A549 (cell line): ENCODE measurements at regions not wholly inside any gene's neighbourhood (a gene's known extent, or its start where the extent isn't known, plus 50 kb on each side); places are given as distances from the start of the nearest gene placed in this dataset.

Experiments used
- EP300 ChIP-seq, 2 experiments: fragments of >200 bp; sonication (Bioruptor Twin); formaldehyde crosslinking; IDR thresholded peaks; 2 replicates in 1 of 2; 3 replicates in 1 of 2; pipeline ENCODE4 v1.6.1; 2016 to 2017
- FOXS1 ChIP-seq: fragments of 250-450 bp; sonication (Bioruptor Pico); IDR thresholded peaks from 2 replicates; pipeline ENCODE4 v1.5.0; 2020; ENCODE audit warnings: mild to moderate bottlenecking, moderate library complexity
- JUNB ChIP-seq: fragments of >200 bp; sonication (Bioruptor Twin); formaldehyde crosslinking; IDR thresholded peaks from 2 replicates; pipeline ENCODE4 v1.6.1; 2016
- KDM1A ChIP-seq: fragments of 200-600 bp; sonication (generic); IDR thresholded peaks from 2 replicates; pipeline ENCODE4 v1.6.1; 2016; ENCODE audit warnings: low read depth, mild to moderate bottlenecking
- SMC3 ChIP-seq: fragments of >200 bp; sonication (Bioruptor Twin); formaldehyde crosslinking; IDR thresholded peaks from 3 replicates; pipeline ENCODE4 v1.6.1; 2018; ENCODE audit warnings: inconsistent platforms
- SREBF2 ChIP-seq: fragments of 450-650 bp; IDR thresholded peaks from 2 replicates; pipeline ENCODE4 v1.6.1; 2014; ENCODE audit warnings: mild to moderate bottlenecking, moderate library complexity
- ZFP36 ChIP-seq: fragments of 450-650 bp; IDR thresholded peaks from 2 replicates; pipeline ENCODE4 v1.6.1; 2014; ENCODE audit warnings: borderline replicate concordance; ENCODE audit not compliant: partially characterized antibody
- ZNF302 ChIP-seq: fragments of 250-450 bp; sonication (Bioruptor Pico); IDR thresholded peaks from 2 replicates; pipeline ENCODE4 v1.9.0; 2021; ENCODE audit warnings: inconsistent platforms, mild to moderate bottlenecking, moderate library complexity
- TF ChIP-seq, protein P1 (sequence below): fragments of 200-600 bp; sonication (generic); IDR thresholded peaks from 2 replicates; pipeline ENCODE4 v1.6.1; 2016; ENCODE audit warnings: antibody characterized with exemption, mild to moderate bottlenecking, moderate library complexity
- TF ChIP-seq, protein P2 (sequence below): fragments of >200 bp; sonication (Bioruptor Twin); formaldehyde crosslinking; IDR thresholded peaks from 3 replicates; pipeline ENCODE4 v1.5.1; 2016
- TF ChIP-seq, protein P3 (sequence below): IDR thresholded peaks from 2 replicates; pipeline ENCODE4 v1.6.1; 2012
- TF ChIP-seq, protein P4 (sequence below): fragments of >200 bp; sonication (Bioruptor Twin); formaldehyde crosslinking; IDR thresholded peaks from 3 replicates; pipeline ENCODE4 v1.6.1; 2016

DNA sequence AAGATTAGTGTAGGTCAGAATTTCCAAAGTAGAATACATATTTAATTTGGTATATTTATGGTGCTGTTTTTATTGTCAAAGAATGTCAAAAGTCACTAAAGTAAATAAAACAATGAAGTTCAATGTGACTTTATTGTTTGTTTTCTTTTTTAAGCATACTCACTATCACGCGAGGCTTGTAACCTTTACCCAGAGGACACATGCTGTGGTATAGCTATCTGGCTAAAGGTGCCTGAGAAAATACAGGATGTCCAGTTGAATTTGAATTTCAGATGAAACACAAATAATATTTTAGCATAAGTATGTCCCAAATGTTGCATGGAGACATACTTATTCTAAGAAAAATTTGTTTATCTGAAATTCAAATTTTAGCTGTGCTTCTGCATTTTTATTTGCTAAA lies 103.3 kb upstream of the KLF7 start:
- TF ChIP-seq JUNB (no peak), KDM1A (no peak), FOXS1 (no peak), SREBF2 (no peak), ZNF302 (CRISPR knock-in tag) (no peak), EP300 (IDR thresholded peaks at IDR 0.05) (no peak), ZFP36 (no peak), SMC3 (no peak)
- TF ChIP-seq, protein P1, sequence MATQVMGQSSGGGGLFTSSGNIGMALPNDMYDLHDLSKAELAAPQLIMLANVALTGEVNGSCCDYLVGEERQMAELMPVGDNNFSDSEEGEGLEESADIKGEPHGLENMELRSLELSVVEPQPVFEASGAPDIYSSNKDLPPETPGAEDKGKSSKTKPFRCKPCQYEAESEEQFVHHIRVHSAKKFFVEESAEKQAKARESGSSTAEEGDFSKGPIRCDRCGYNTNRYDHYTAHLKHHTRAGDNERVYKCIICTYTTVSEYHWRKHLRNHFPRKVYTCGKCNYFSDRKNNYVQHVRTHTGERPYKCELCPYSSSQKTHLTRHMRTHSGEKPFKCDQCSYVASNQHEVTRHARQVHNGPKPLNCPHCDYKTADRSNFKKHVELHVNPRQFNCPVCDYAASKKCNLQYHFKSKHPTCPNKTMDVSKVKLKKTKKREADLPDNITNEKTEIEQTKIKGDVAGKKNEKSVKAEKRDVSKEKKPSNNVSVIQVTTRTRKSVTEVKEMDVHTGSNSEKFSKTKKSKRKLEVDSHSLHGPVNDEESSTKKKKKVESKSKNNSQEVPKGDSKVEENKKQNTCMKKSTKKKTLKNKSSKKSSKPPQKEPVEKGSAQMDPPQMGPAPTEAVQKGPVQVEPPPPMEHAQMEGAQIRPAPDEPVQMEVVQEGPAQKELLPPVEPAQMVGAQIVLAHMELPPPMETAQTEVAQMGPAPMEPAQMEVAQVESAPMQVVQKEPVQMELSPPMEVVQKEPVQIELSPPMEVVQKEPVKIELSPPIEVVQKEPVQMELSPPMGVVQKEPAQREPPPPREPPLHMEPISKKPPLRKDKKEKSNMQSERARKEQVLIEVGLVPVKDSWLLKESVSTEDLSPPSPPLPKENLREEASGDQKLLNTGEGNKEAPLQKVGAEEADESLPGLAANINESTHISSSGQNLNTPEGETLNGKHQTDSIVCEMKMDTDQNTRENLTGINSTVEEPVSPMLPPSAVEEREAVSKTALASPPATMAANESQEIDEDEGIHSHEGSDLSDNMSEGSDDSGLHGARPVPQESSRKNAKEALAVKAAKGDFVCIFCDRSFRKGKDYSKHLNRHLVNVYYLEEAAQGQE, result no peak
- TF ChIP-seq, protein P2, sequence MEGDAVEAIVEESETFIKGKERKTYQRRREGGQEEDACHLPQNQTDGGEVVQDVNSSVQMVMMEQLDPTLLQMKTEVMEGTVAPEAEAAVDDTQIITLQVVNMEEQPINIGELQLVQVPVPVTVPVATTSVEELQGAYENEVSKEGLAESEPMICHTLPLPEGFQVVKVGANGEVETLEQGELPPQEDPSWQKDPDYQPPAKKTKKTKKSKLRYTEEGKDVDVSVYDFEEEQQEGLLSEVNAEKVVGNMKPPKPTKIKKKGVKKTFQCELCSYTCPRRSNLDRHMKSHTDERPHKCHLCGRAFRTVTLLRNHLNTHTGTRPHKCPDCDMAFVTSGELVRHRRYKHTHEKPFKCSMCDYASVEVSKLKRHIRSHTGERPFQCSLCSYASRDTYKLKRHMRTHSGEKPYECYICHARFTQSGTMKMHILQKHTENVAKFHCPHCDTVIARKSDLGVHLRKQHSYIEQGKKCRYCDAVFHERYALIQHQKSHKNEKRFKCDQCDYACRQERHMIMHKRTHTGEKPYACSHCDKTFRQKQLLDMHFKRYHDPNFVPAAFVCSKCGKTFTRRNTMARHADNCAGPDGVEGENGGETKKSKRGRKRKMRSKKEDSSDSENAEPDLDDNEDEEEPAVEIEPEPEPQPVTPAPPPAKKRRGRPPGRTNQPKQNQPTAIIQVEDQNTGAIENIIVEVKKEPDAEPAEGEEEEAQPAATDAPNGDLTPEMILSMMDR, result no peak
- TF ChIP-seq, protein P3, sequence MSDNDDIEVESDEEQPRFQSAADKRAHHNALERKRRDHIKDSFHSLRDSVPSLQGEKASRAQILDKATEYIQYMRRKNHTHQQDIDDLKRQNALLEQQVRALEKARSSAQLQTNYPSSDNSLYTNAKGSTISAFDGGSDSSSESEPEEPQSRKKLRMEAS, result no peak
- TF ChIP-seq, protein P4, sequence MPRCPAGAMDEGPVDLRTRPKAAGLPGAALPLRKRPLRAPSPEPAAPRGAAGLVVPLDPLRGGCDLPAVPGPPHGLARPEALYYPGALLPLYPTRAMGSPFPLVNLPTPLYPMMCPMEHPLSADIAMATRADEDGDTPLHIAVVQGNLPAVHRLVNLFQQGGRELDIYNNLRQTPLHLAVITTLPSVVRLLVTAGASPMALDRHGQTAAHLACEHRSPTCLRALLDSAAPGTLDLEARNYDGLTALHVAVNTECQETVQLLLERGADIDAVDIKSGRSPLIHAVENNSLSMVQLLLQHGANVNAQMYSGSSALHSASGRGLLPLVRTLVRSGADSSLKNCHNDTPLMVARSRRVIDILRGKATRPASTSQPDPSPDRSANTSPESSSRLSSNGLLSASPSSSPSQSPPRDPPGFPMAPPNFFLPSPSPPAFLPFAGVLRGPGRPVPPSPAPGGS, result no peak
